Neural crest cell (in vitro differentiated cells): ENCODE measurements at regions not wholly inside any gene's neighbourhood (a gene's known extent, or its start where the extent isn't known, plus 50 kb on each side); places are given as distances from the start of the nearest gene placed in this dataset.

ENCODE experiments used
- DNase-seq: peaks from one replicate; pipeline ENCODE4 v3.0.0; 2021; ENCODE audit warnings: low read depth, mixed read lengths, low spot score
- H3K27ac Mint-ChIP-seq: one replicate; pipeline ENCODE4 v1.8.0; 2021; ENCODE audit warnings: mild to moderate bottlenecking, mixed read lengths; ENCODE audit not compliant: unreplicated experiment
- H3K27me3 Mint-ChIP-seq: 2 replicates; pipeline ENCODE4 v1.8.0; 2021; ENCODE audit warnings: low read depth, mild to moderate bottlenecking, mixed read lengths
- H3K36me3 Mint-ChIP-seq: 2 replicates; pipeline ENCODE4 v1.8.0; 2021; ENCODE audit warnings: low read depth, mild to moderate bottlenecking, mixed read lengths
- H3K4me1 Mint-ChIP-seq: 2 replicates; pipeline ENCODE4 v1.8.0; 2021; ENCODE audit warnings: mixed read lengths
- H3K4me3 Mint-ChIP-seq: one replicate; pipeline ENCODE4 v1.8.0; 2021; ENCODE audit warnings: mild to moderate bottlenecking, mixed read lengths
- H3K9me3 Mint-ChIP-seq: 2 replicates; pipeline ENCODE4 v1.8.0; 2021; ENCODE audit warnings: mixed read lengths
- CTCF ChIP-seq: fragments of 200-600 bp; sonication (generic); conservative IDR thresholded peaks from 2 replicates; pipeline ENCODE4 v1.5.0; 2021; ENCODE audit warnings: antibody characterized with exemption, mild to moderate bottlenecking

- no peaks in the 10 kb centered on the region for H3K27me3 Mint-ChIP-seq
- H3K4me1 Mint-ChIP-seq: peaks cover 21% of the 10 kb centered on the region
- no peak overlapping the region for H3K4me3 Mint-ChIP-seq
- H3K27ac Mint-ChIP-seq: no peak overlapping the region
- peaks cover 10% of the 10 kb centered on the region for H3K36me3 Mint-ChIP-seq
- peaks cover 9% of the 10 kb centered on the region for H3K9me3 Mint-ChIP-seq
- TF ChIP-seq CTCF: no peak
- DNase-seq: no peak
Observed at GRCh38 chr13:24050292-24050711, 110.2 kb upstream of the SPATA13 start.

- H3K27me3 Mint-ChIP-seq: no peaks in the 10 kb centered on the region
- no peak overlapping the region for H3K27ac Mint-ChIP-seq
- H3K4me3 Mint-ChIP-seq: no peak overlapping the region
- H3K9me3 Mint-ChIP-seq: peaks cover 9% of the 10 kb centered on the region
- DNase-seq: no peak
- no peak for TF ChIP-seq CTCF
- H3K36me3 Mint-ChIP-seq: peaks cover 10% of the 10 kb centered on the region
- H3K4me1 Mint-ChIP-seq: peaks cover 18% of the 10 kb centered on the region
Observed at GRCh38 chr13:24050796-24051715, 109.5 kb upstream of the SPATA13 start.

GRCh38 chr13:24052547-24053518, 107.7 kb upstream of the SPATA13 start:
- H3K36me3 Mint-ChIP-seq: no peaks in the 10 kb centered on the region
- no peak overlapping the region for H3K27ac Mint-ChIP-seq
- TF ChIP-seq CTCF: no peak
- H3K9me3 Mint-ChIP-seq: no peaks in the 10 kb centered on the region
- no peaks in the 10 kb centered on the region for H3K27me3 Mint-ChIP-seq
- H3K4me1 Mint-ChIP-seq: peaks cover 23% of the 10 kb centered on the region
- no peak overlapping the region for H3K4me3 Mint-ChIP-seq
- DNase-seq: no peak

- H3K27ac Mint-ChIP-seq: peak overlapping the region; percentile 40
- no peaks in the 10 kb centered on the region for H3K36me3 Mint-ChIP-seq
- peaks cover 23% of the 10 kb centered on the region for H3K4me1 Mint-ChIP-seq
- H3K27me3 Mint-ChIP-seq: no peaks in the 10 kb centered on the region
- TF ChIP-seq CTCF: peak; percentile 79
- no peak overlapping the region for H3K4me3 Mint-ChIP-seq
- peak; percentile 23 for DNase-seq
- H3K9me3 Mint-ChIP-seq: no peaks in the 10 kb centered on the region
Observed at GRCh38 chr13:24053519-24054251, 106.8 kb upstream of the SPATA13 start.

GRCh38 chr13:24056616-24057137, 103.8 kb upstream of the SPATA13 start:
- no peak for TF ChIP-seq CTCF
- Mint-ChIP-seq H3K27ac (no peak overlapping the region), H3K9me3 (no peaks in the 10 kb centered on the region), H3K4me1 (peaks cover 32% of the 10 kb centered on the region), H3K36me3 (no peaks in the 10 kb centered on the region), H3K4me3 (no peak overlapping the region), H3K27me3 (no peaks in the 10 kb centered on the region)
- DNase-seq: no peak
